ENCODE measurements at regions not wholly inside any gene's neighbourhood (a gene's known extent, or its start where the extent isn't known, plus 50 kb on each side); places are given as distances from the start of the nearest gene placed in this dataset.

- TF ChIP-seq POLR2AphosphoS5 (IDR thresholded peaks at IDR 0.05; ENCODE audit: low read depth, low read length) (no peak), REST (IDR thresholded peaks at IDR 0.05; ENCODE audit: insufficient read depth in 1 of 2, low read depth in 2 of 2, low read length in 2 of 2) (no peak)
Observed at GRCh38 chr4:43337707-43338106, 445.2 kb downstream of the GRXCR1 start.
